ENCODE measurements at regions not wholly inside any gene's neighbourhood (a gene's known extent, or its start where the extent isn't known, plus 50 kb on each side); places are given as distances from the start of the nearest gene placed in this dataset.

DNA sequence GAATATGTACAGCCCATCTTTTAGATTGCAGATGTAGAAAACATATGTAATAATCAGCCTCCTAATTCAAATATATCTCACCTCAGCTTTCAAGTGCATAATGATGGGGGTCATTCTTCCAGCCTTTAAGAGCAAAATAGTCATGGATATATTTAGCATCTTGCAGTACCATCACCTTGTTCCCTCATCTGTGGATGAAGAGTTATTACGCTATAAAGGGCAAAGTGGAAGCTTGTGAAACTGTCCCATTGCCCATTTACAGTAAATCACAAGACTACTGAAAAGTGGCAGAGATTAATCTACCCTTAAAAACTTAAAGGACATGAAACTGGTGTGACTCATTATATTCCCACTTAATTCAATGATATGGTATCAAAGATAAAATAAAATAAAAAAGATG, 979.7 kb upstream of the HS3ST1 start:
- Histone ChIP-seq H3F3A (ENCODE audit: insufficient read depth, low read length) (no peaks in the 10 kb centered on the region), H3K4me2 (ENCODE audit: low read depth, low read length) (no peak overlapping the region), H3K9me3 (replicated peaks; ENCODE audit: insufficient read depth, low read length) (no peaks in the 10 kb centered on the region), H3K27me3 (replicated peaks; ENCODE audit: insufficient read depth, low read length) (no peaks in the 10 kb centered on the region), H3K36me3 (replicated peaks; ENCODE audit: insufficient read depth, low read length) (no peaks in the 10 kb centered on the region), H2AFZ (ENCODE audit: low read length) (no peak overlapping the region), H4K20me1 (ENCODE audit: insufficient read depth, low read length) (no peaks in the 10 kb centered on the region), H3K4me3 (ENCODE audit: low read length) (no peak overlapping the region), H3K27ac (ENCODE audit: low read length) (no peak overlapping the region), H3K9ac (ENCODE audit: low read length) (no peak overlapping the region), H3K4me1 (ENCODE audit: low read length) (no peaks in the 10 kb centered on the region), H3K79me2 (ENCODE audit: low read length) (no peaks in the 10 kb centered on the region), H3K9me2 (replicated peaks; ENCODE audit: insufficient read depth, low read length) (no peaks in the 10 kb centered on the region)
- DNase-seq = no peak
- no peak for TF ChIP-seq EZH2phosphoT487 (IDR thresholded peaks at IDR 0.05; ENCODE audit: low read length)
- TF ChIP-seq EZH2 (optimal IDR thresholded peaks at IDR 0.05; ENCODE audit: low read depth, low read length) = no peak
- TF ChIP-seq CTCF (IDR thresholded peaks at IDR 0.05; ENCODE audit: low read length) = no peak

GRCh38 chr4:12403175-12403574, 974.5 kb upstream of the HS3ST1 start:
- Histone ChIP-seq H3K9me2 (replicated peaks; ENCODE audit: insufficient read depth, low read length) (no peaks in the 10 kb centered on the region), H3K4me2 (ENCODE audit: low read depth, low read length) (no peak overlapping the region), H3K36me3 (replicated peaks; ENCODE audit: insufficient read depth, low read length) (no peaks in the 10 kb centered on the region), H3K9ac (ENCODE audit: low read length) (no peak overlapping the region), H4K20me1 (ENCODE audit: insufficient read depth, low read length) (no peaks in the 10 kb centered on the region), H3K27ac (ENCODE audit: low read length) (no peak overlapping the region), H2AFZ (ENCODE audit: low read length) (no peak overlapping the region), H3K9me3 (replicated peaks; ENCODE audit: insufficient read depth, low read length) (no peaks in the 10 kb centered on the region), H3K4me3 (ENCODE audit: low read length) (no peak overlapping the region), H3K79me2 (ENCODE audit: low read length) (no peaks in the 10 kb centered on the region), H3K4me1 (ENCODE audit: low read length) (no peaks in the 10 kb centered on the region), H3K27me3 (replicated peaks; ENCODE audit: insufficient read depth, low read length) (no peaks in the 10 kb centered on the region), H3F3A (ENCODE audit: insufficient read depth, low read length) (no peaks in the 10 kb centered on the region)
- no peak for DNase-seq
- no peak for TF ChIP-seq EZH2 (optimal IDR thresholded peaks at IDR 0.05; ENCODE audit: low read depth, low read length)
- TF ChIP-seq CTCF (IDR thresholded peaks at IDR 0.05; ENCODE audit: low read length) = no peak
- no peak for TF ChIP-seq EZH2phosphoT487 (IDR thresholded peaks at IDR 0.05; ENCODE audit: low read length)

- TF ChIP-seq EZH2 (optimal IDR thresholded peaks at IDR 0.05; ENCODE audit: low read depth, low read length) (no peak), EZH2phosphoT487 (IDR thresholded peaks at IDR 0.05; ENCODE audit: low read length) (no peak), CTCF (IDR thresholded peaks at IDR 0.05; ENCODE audit: low read length) (no peak)
- Histone ChIP-seq H3K9ac (ENCODE audit: low read length) (no peak overlapping the region), H3K4me2 (ENCODE audit: low read depth, low read length) (no peak overlapping the region), H3K79me2 (ENCODE audit: low read length) (no peaks in the 10 kb centered on the region), H3K27me3 (replicated peaks; ENCODE audit: insufficient read depth, low read length) (no peaks in the 10 kb centered on the region), H3K9me2 (replicated peaks; ENCODE audit: insufficient read depth, low read length) (no peaks in the 10 kb centered on the region), H3K9me3 (replicated peaks; ENCODE audit: insufficient read depth, low read length) (no peaks in the 10 kb centered on the region), H3F3A (ENCODE audit: insufficient read depth, low read length) (no peaks in the 10 kb centered on the region), H3K4me1 (ENCODE audit: low read length) (no peaks in the 10 kb centered on the region), H2AFZ (ENCODE audit: low read length) (no peak overlapping the region), H3K4me3 (ENCODE audit: low read length) (no peak overlapping the region), H4K20me1 (ENCODE audit: insufficient read depth, low read length) (no peaks in the 10 kb centered on the region), H3K36me3 (replicated peaks; ENCODE audit: insufficient read depth, low read length) (no peaks in the 10 kb centered on the region), H3K27ac (ENCODE audit: low read length) (no peak overlapping the region)
- no peak for DNase-seq
These were observed 971.1 kb upstream of the HS3ST1 start for GRCh38 chr4:12399781-12400180.
